HepG2 (cell line): ENCODE measurements at regions not wholly inside any gene's neighbourhood (a gene's known extent, or its start where the extent isn't known, plus 50 kb on each side); places are given as distances from the start of the nearest gene placed in this dataset.

Experiments
- ATAC-seq: fragments of 200-7000 bp; cut with Tn5 transposase; 3 replicates; pipeline ENCODE4 v1.9.1; 2020; ENCODE audit warnings: mild to moderate bottlenecking, moderate library complexity
- BruUV-seq: library from RNA; stranded (reverse); fragments of 400-500 nt; replicated peaks from 2 replicates; lab custom pipeline; 2021; lab: Mats Ljungman, UMichigan
- CTCF ChIA-PET: fragments of 300-600 bp; formaldehyde crosslinking; extraction: SDS; loops from one replicate; lab custom pipeline; 2021; ENCODE audit warnings: low total read pairs, inconsistent platforms, low intra/inter-chr PET ratio; lab: Yijun Ruan, JAX
- POLR2A ChIA-PET: fragments of 350-600 bp; sonication (Branson Sonifier 250); formaldehyde crosslinking; loops from one replicate; lab custom pipeline; 2020; ENCODE audit warnings: antibody characterized with exemption, inconsistent platforms; lab: Yijun Ruan, JAX
- DNase-seq: peaks from one replicate; pipeline ENCODE4 v3.0.0-alpha.2; 2015; ENCODE audit warnings: low spot score
- FAIRE-seq: peaks from 3 replicates; lab custom pipeline; 2011; peaks lifted over from hg19 to GRCh38; lab: Jason Lieb, UNC
- H2AFZ ChIP-seq: one replicate; pipeline ENCODE4 v1.6.1; 2011; ENCODE audit warnings: low read length, inconsistent platforms
- H3K27ac ChIP-seq: fragments of 300-600 bp; 3 replicates; pipeline ENCODE4 v1.8.0; 2011; ENCODE audit warnings: mixed run types, mild to moderate bottlenecking, mixed read lengths, low read length, inconsistent platforms; ENCODE audit not compliant: insufficient read depth; ENCODE audit errors: extremely low read length
- H3K27me3 ChIP-seq, 2 experiments: fragments of 200-600 bp in 1 of 2; 2 replicates in 1 of 2; 3 replicates in 1 of 2; pipeline versions ENCODE4 v1.6.0 to v1.8.0; 2011; ENCODE audit warnings: low read length in 2 of 2, mild to moderate bottlenecking in 2 of 2, moderate library complexity in 2 of 2, inconsistent platforms in 1 of 2; ENCODE audit not compliant: insufficient read depth in 2 of 2, control insufficient read depth in 1 of 2
- H3K36me3 ChIP-seq, 2 experiments: fragments of 200-600 bp in 1 of 2; replicated peaks in 1 of 2; 2 replicates in 1 of 2; 3 replicates in 1 of 2; pipeline versions ENCODE4 v1.5.1 to v1.8.0; 2011; ENCODE audit warnings: low read length in 2 of 2, inconsistent platforms in 1 of 2; ENCODE audit not compliant: insufficient read depth in 2 of 2, control insufficient read depth in 1 of 2
- H3K4me1 ChIP-seq: 2 replicates; pipeline ENCODE4 v1.5.1; 2012; ENCODE audit warnings: low read length, inconsistent platforms; ENCODE audit not compliant: insufficient read depth
- H3K4me2 ChIP-seq: 2 replicates; pipeline ENCODE4 v1.6.0; 2011; ENCODE audit warnings: low read depth, low read length, inconsistent platforms
- H3K4me3 ChIP-seq, 3 experiments: fragments of 200-600 bp in 1 of 3; sonication (generic), shearing (Covaris generic) in 1 of 3; replicated peaks in 1 of 3; 2 replicates each; pipeline ENCODE4 v1.5.1; 2011 to 2016; ENCODE audit warnings: low read length in 3 of 3, inconsistent platforms in 2 of 3, low read depth in 2 of 3, mild to moderate bottlenecking in 2 of 3, control low read depth in 1 of 3, mixed read lengths in 1 of 3; ENCODE audit not compliant: insufficient read depth in 1 of 3
- H3K79me2 ChIP-seq: one replicate; pipeline ENCODE4 v1.6.1; 2011; ENCODE audit warnings: low read length, inconsistent platforms; ENCODE audit not compliant: insufficient read depth
- H3K9ac ChIP-seq: 2 replicates; pipeline ENCODE4 v1.6.0; 2011; ENCODE audit warnings: mild to moderate bottlenecking, low read depth, low read length, inconsistent platforms; ENCODE audit not compliant: insufficient read depth
- H3K9me3 ChIP-seq: 2 replicates; pipeline ENCODE4 v1.5.1; 2012; ENCODE audit warnings: mild to moderate bottlenecking, low read length
- H4K20me1 ChIP-seq: 2 replicates; pipeline ENCODE4 v1.6.0; 2011; ENCODE audit warnings: inconsistent platforms, mild to moderate bottlenecking, low read length, moderate library complexity; ENCODE audit not compliant: insufficient read depth
- PTBP1 ChIP-seq: fragments of 200-400 bp; formaldehyde crosslinking; IDR thresholded peaks from 2 replicates; pipeline ENCODE4 v1.6.1; 2018; ENCODE audit warnings: low read length, low read depth; ENCODE audit not compliant: poor library complexity, severe bottlenecking
- ZIK1 ChIP-seq: sonication (generic); formaldehyde crosslinking; IDR thresholded peaks from 2 replicates; pipeline ENCODE4 v1.5.0; 2020; ENCODE audit warnings: mild to moderate bottlenecking, low read depth, missing genetic modification reagents, borderline replicate concordance
- WGBS: methylation state at CpG from one replicate; pipeline ENCODE4 v1.1.6; 2017; ENCODE audit warnings: low lambda C conversion rate; 5-methylcytosine and 5-hydroxymethylcytosine counted together
- in situ Hi-C: cut with HindIII; loops from 2 replicates; pipeline ENCODE4 v1.10.0; 2017; ENCODE audit warnings: low pct_unique_long_range_greater_than_20kb; ENCODE audit not compliant: extremely low pct_ligation_motif_present
- intact Hi-C: fragments of 100-400 bp; cut with micrococcal nuclease; formaldehyde crosslinking; loops from one replicate; pipeline ENCODE4 v1.10.0; 2022; ENCODE audit not compliant: unreplicated experiment
- TF ChIP-seq, protein P1 (sequence below): sonication (generic); formaldehyde crosslinking; IDR thresholded peaks from 2 replicates; pipeline ENCODE4 v1.4.0; 2020; ENCODE audit warnings: mild to moderate bottlenecking, missing genetic modification reagents

DNA sequence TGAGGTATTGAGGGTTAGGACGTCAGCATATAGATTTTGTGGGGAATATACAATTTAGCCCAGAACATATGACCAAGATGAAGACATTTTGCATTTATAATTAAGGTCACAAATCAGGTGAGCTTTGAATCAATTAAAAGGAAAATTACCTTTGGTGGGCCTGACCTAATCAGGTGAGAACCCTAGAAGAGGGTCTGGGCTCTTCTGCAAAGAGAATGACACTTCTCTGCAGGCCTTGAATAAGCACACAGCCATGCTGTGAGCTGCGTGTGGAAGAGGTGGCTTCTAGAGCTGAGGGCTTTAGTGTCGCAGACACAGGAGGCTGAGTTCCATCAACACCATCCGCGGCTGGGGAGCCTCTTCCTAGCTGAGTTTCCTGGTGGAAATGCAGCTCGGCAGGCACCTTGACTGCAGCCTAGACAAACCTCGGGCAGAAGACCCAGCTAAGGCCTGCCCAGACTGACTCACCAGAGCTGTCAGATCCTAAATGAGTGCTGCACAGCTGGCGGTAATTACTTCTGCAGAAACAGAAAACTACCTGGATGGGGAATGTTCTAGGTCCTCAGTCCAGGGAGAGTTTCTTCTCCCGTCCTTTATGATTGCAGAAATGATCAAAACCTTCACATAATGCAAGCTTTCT lies 287.5 kb upstream of the IRX1 start (continued):
- TF ChIP-seq, protein P1, sequence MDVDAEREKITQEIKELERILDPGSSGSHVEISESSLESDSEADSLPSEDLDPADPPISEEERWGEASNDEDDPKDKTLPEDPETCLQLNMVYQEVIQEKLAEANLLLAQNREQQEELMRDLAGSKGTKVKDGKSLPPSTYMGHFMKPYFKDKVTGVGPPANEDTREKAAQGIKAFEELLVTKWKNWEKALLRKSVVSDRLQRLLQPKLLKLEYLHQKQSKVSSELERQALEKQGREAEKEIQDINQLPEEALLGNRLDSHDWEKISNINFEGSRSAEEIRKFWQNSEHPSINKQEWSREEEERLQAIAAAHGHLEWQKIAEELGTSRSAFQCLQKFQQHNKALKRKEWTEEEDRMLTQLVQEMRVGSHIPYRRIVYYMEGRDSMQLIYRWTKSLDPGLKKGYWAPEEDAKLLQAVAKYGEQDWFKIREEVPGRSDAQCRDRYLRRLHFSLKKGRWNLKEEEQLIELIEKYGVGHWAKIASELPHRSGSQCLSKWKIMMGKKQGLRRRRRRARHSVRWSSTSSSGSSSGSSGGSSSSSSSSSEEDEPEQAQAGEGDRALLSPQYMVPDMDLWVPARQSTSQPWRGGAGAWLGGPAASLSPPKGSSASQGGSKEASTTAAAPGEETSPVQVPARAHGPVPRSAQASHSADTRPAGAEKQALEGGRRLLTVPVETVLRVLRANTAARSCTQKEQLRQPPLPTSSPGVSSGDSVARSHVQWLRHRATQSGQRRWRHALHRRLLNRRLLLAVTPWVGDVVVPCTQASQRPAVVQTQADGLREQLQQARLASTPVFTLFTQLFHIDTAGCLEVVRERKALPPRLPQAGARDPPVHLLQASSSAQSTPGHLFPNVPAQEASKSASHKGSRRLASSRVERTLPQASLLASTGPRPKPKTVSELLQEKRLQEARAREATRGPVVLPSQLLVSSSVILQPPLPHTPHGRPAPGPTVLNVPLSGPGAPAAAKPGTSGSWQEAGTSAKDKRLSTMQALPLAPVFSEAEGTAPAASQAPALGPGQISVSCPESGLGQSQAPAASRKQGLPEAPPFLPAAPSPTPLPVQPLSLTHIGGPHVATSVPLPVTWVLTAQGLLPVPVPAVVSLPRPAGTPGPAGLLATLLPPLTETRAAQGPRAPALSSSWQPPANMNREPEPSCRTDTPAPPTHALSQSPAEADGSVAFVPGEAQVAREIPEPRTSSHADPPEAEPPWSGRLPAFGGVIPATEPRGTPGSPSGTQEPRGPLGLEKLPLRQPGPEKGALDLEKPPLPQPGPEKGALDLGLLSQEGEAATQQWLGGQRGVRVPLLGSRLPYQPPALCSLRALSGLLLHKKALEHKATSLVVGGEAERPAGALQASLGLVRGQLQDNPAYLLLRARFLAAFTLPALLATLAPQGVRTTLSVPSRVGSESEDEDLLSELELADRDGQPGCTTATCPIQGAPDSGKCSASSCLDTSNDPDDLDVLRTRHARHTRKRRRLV (CRISPR knock-in tag), result no peak
- no peak for TF ChIP-seq PTBP1

DNA sequence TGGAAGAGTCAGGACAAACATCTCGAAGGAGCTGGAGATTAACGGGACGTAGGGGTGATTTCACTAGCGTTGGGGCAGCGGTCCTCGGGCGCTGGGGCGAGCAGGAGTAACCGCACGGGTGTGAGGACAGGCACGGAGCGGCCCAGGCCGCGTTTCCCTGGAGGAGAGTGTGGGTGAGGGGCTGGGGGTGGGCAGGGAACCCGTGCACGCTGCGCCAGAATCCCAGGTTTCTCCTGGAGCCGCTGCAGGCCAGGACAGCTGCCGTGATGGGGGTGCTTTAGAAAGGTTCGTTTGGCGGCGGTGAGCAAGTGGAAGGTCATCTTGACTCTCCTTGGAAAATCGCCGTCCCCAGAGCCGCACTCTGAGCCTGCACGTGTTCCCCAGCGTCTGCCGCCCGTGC lies 290.2 kb upstream of the IRX1 start:
- no peaks in the 10 kb centered on the region for H3K9me3 ChIP-seq
- no peak overlapping the region for H3K4me2 ChIP-seq
- 25% methylated on average over 18 of the region's 29 CpGs for WGBS
- H4K20me1 ChIP-seq, result no peaks in the 10 kb centered on the region
- H3K27me3 ChIP-seq, result peaks cover 0 to 33% of the 10 kb centered on the region in 2 experiments; a peak in 2 of 5 replicates
- H2AFZ ChIP-seq, result no peak overlapping the region
- BruUV-seq, result no TSS peak
- in situ Hi-C loops, result no loop called here
- no peaks in the 10 kb centered on the region for H3K36me3 ChIP-seq
- H3K4me1 ChIP-seq, result no peaks in the 10 kb centered on the region
- no peak overlapping the region for H3K9ac ChIP-seq
- ATAC-seq, result no peak
- no peak overlapping the region for H3K4me3 ChIP-seq
- DNase-seq, result no peak
- no peak for TF ChIP-seq ZIK1 (CRISPR knock-in tag)
- H3K27ac ChIP-seq, result no peak overlapping the region
- intact Hi-C loops, result no loop called here
- POLR2A ChIA-PET, result no interaction called here
- no peak for FAIRE-seq
- CTCF ChIA-PET, result no interaction called here
- H3K79me2 ChIP-seq, result no peaks in the 10 kb centered on the region
